T-helper 17 cell (primary cell): ENCODE measurements at regions not wholly inside any gene's neighbourhood (a gene's known extent, or its start where the extent isn't known, plus 50 kb on each side); places are given as distances from the start of the nearest gene placed in this dataset.
"Not testable (repeated sequence)": the region's sequence is repeated elsewhere in the genome, so short reads cannot be mapped to it uniquely, and the experiment has no call there.

ENCODE experiments used
- ATAC-seq: fragments of 150-1000 bp; cut with Tn5 transposase; 2 replicates; pipeline ENCODE4 v1.10.0; 2021; ENCODE audit warnings: mild to moderate bottlenecking, moderate library complexity
- DNase-seq, 3 donors: peaks; one replicate each; pipeline versions ENCODE4 v3.0.0 to v3.0.0-alpha.2; 2020 to 2021
- H3K9me3 ChIP-seq: one replicate; pipeline ENCODE4 v1.7.0; 2013; ENCODE audit warnings: low read length, mild to moderate bottlenecking; ENCODE audit not compliant: control insufficient read depth, poor library complexity, severe bottlenecking
- H3K27ac Mint-ChIP-seq: one replicate; pipeline ENCODE4 v1.8.0; 2022; ENCODE audit warnings: mild to moderate bottlenecking, moderate library complexity, mixed read lengths
- H3K27me3 Mint-ChIP-seq: one replicate; pipeline ENCODE4 v1.8.0; 2022; ENCODE audit warnings: mixed read lengths
- H3K36me3 Mint-ChIP-seq: one replicate; pipeline ENCODE4 v1.8.0; 2022; ENCODE audit warnings: low read depth, mixed read lengths
- H3K4me1 Mint-ChIP-seq: one replicate; pipeline ENCODE4 v1.8.0; 2022; ENCODE audit warnings: mild to moderate bottlenecking, mixed read lengths
- H3K4me3 Mint-ChIP-seq: one replicate; pipeline ENCODE4 v1.8.0; 2022; ENCODE audit warnings: mild to moderate bottlenecking, moderate library complexity, mixed read lengths

DNA sequence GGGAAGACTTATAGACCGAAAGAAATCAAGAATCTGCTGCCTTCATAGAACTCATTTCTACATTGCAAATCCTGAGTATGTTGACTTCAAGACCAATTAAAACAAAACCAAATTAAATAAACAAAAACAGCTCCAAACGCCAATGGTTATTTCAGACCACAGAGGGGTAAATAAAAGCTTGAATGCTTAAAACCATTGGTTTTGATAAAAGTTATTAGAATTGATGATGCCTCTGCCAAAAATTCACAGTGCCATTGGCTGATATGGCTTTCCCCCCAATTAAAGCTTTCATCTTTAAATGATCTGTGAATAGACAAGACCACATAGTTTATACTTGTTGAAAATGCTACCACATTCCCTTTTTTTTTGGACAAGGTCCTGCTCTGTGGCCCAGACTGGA lies 188.5 kb downstream of the NFKBIZ start:
- H3K4me1 Mint-ChIP-seq, result no peaks in the 10 kb centered on the region
- H3K27me3 Mint-ChIP-seq, result no peaks in the 10 kb centered on the region
- H3K4me3 Mint-ChIP-seq, result no peak overlapping the region
- H3K27ac Mint-ChIP-seq, result no peak overlapping the region
- H3K36me3 Mint-ChIP-seq, result no peaks in the 10 kb centered on the region
- ATAC-seq (no peak), DNase-seq (no peak)
- H3K9me3 ChIP-seq, result no peaks in the 10 kb centered on the region

DNA sequence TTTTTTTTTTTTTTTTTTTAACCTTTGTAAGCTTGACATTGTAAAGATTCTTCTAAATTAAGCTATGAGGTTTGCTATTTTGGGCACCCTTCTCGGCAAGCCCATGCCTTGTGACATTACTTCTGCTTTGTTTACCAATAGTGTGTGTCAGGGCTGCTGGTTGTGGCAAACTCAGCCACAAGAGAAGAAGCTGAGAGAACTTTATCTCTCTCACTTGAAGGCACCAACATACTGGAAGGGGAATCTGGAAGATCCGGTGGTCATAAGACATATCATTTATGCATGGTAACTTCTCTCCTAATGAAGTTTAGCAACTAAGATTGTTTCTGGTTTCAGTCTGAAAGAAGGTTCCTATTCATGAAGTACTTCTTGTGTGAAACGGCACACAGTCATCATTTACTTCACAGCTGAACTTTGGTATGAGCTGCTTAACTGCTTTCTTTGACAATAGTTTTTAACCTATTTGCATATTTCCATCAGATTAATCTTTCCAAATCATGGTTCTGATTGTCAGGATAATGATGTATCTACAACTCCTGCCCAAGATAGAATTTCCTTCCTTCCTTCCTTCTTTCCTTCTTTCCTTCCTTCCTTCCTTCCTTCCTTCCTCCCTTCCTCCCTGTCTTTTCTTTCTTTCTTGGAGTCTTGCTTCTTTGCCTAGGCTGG lies 189.3 kb downstream of the NFKBIZ start:
- Mint-ChIP-seq H3K36me3 (no peaks in the 10 kb centered on the region), H3K4me1 (no peaks in the 10 kb centered on the region), H3K27ac (no peak overlapping the region), H3K4me3 (no peak overlapping the region), H3K27me3 (no peaks in the 10 kb centered on the region)
- peak; percentile 65 for ATAC-seq
- DNase-seq, result no peak
- no peaks in the 10 kb centered on the region for H3K9me3 ChIP-seq

DNA sequence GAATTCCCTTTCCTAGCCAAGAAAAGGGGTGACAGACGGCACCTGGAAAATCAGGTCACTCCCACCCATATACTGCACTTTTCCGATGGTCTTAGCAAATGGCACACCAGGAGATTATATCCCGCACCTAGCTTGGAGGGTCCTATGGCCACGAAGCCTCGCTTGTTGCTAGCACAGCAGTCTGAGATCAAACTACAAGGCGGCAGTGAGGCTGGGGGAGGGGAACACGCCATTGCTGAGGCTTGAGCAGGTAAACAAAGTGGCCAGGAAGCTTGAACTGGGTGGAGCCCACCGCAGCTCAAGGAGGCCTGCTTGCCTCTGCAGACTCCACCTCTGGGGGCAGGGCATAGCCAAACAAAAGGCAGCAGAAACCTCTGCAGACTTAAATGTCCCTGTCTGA lies 190.8 kb downstream of the NFKBIZ start:
- not testable (repeated sequence) for H3K27ac Mint-ChIP-seq, DNase-seq, H3K9me3 ChIP-seq, H3K4me3 Mint-ChIP-seq, H3K4me1 Mint-ChIP-seq, H3K27me3 Mint-ChIP-seq, H3K36me3 Mint-ChIP-seq, ATAC-seq

DNA sequence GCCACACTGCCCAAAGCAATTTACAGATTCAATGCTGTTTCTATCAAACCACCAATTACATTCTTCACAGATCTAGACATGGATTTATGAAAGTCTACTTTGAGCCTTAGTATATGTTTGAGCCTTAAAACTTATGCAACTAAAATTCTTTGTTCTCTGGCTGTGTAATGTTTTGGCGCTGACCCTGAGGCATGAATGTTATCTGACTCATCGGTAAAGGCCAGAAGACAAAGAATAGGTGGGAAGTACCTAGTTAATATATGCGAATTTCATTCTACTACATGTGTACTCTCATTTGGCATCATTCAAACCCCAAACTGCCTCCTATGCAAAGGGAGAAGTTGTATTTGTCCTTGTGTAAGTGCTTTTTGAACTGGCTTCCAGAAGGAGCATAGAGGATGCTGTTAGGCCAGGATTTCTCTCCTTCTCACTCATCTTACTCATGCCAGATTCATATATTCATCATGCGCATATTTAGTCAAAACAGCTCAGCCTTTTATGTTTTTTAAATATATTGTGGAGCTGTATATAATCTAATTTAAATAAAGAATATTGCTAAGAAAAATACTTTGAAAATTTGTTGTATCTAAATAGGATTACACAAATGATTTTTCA lies 204.2 kb downstream of the NFKBIZ start:
- Mint-ChIP-seq H3K27ac (no peak overlapping the region), H3K27me3 (no peaks in the 10 kb centered on the region), H3K4me3 (no peak overlapping the region), H3K4me1 (peaks cover 12% of the 10 kb centered on the region), H3K36me3 (peaks cover 3% of the 10 kb centered on the region)
- no peak for ATAC-seq
- DNase-seq, result no peak
- H3K9me3 ChIP-seq, result peaks cover 3% of the 10 kb centered on the region

DNA sequence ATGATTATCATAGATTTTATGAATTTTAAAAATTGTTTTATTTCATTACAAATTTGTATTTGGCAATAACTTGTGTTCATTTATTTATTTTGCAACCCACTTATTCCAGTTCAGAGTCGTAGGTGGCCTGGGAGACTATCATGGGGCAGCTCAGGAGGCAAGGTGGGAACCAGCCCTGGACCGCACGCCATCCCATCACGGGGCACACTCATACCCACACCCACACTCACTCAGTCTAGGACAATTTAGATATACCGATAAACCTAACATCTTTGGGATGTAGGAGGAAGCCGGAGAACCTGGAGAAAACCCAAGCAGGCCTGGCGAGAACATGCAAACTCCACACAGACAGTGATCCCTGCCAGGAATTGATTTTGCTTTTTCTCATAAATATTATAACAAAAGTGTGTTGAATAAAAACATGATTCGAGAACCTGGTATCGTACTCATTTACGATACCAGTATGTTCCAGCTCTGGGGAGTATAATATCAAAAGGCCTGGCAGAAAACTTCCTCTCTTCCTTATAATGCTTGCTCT lies 205.3 kb downstream of the NFKBIZ start:
- H3K4me1 Mint-ChIP-seq, result peaks cover 18% of the 10 kb centered on the region
- no peaks in the 10 kb centered on the region for H3K9me3 ChIP-seq
- ATAC-seq (no peak), DNase-seq (no peak)
- no peaks in the 10 kb centered on the region for H3K27me3 Mint-ChIP-seq
- H3K4me3 Mint-ChIP-seq, result no peak overlapping the region
- H3K36me3 Mint-ChIP-seq, result peaks cover 3% of the 10 kb centered on the region
- H3K27ac Mint-ChIP-seq, result no peak overlapping the region

DNA sequence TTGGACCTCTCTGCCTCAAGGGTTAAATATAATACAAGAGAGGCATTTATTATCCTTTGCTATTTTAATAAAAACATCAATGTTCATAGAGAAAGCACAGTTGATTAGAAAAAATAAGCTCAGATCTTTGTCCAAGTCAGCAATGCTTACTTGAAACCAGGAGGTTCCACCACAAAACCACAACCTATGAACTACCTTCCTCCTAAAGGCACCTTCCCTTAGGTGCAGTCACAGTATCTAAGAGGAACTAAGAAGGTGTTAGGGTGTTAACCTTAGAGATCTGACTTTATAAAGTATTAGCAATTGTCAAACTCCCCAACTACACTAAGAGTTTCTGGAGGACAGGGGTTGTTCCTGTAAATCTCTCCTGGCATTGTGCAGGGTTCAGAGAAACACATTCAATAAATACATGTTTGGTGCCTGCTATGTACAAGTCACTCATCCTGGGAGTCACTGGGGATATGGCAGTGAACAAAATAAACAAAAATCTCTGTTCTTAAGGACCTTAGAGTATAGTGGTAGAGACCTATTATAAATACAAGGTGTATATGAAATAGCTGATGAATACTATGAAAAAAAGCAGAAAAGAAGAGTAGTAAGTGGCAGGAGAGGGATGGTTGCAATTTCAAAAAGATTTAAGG lies 208.6 kb downstream of the NFKBIZ start:
- Mint-ChIP-seq H3K36me3 (no peaks in the 10 kb centered on the region), H3K27ac (peak overlapping the region; percentile 5), H3K4me3 (peak overlapping the region; percentile 49), H3K27me3 (no peaks in the 10 kb centered on the region), H3K4me1 (peaks cover 18% of the 10 kb centered on the region)
- no peaks in the 10 kb centered on the region for H3K9me3 ChIP-seq
- DNase-seq (no peak), ATAC-seq (peak; percentile 98)

DNA sequence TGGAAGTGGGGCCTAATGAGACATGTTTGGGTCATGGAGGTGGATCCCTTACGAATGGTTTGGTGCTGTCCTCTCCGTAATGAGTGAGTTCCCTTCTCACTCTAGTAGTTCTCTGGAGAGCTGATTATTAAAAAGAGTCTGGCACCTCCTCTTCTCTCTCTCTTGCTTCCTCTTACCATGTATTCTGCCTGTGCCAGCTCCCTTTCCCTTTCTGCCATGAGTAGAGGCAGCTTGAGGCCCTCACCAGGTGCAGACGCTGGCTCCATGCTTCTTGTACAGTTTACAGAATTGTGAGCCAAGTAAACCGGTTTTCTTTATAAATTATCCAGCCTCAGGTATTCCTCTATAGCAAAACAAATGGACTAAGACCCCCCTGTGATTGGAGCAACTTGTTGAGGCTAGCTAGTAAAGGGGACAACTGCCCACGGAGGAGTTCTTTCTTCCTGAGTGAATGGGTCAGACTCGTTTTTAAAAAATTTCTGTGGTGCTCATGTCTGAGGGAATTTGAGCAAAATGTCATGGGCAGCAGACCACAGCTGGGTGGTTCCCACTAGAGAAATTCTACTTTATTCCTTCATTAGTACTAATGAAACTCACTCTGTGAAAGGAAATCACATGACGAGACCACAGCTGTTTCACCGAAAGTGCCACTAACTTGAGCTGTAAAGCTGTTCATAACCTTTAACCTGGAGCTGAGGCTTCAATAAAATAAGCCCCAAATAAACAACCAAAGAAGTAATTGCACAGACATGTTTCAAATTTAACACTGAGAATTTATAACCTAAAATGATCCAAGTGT lies 210.0 kb downstream of the NFKBIZ start:
- Mint-ChIP-seq H3K27ac (peak overlapping the region; percentile 72), H3K27me3 (no peaks in the 10 kb centered on the region), H3K4me3 (peak overlapping the region; percentile 55), H3K4me1 (peaks cover 18% of the 10 kb centered on the region), H3K36me3 (no peaks in the 10 kb centered on the region)
- DNase-seq, result no peak
- no peak for ATAC-seq
- H3K9me3 ChIP-seq, result no peaks in the 10 kb centered on the region

DNA sequence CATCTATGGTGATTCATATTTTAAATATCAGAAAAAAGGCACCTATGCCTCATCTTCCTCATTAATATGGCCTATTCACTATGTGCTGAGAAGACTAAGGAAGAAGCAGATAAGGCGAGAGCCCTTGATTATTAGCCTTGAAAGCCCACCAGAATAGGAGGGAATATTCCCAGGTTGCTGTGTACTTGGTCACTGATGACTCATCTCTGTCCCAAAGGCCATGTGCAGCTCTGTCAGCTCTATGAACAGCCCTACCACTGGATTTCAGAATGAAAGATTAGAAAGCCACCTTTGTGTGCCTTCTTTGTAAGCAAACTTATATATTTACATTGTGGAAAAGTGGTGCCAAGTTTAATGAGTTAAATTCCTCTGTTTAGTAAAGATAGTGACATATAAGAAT lies 211.5 kb downstream of the NFKBIZ start:
- no peaks in the 10 kb centered on the region for H3K9me3 ChIP-seq
- Mint-ChIP-seq H3K27me3 (no peaks in the 10 kb centered on the region), H3K27ac (no peak overlapping the region), H3K4me3 (no peak overlapping the region), H3K4me1 (peaks cover 18% of the 10 kb centered on the region), H3K36me3 (no peaks in the 10 kb centered on the region)
- ATAC-seq (no peak), DNase-seq (no peak)

DNA sequence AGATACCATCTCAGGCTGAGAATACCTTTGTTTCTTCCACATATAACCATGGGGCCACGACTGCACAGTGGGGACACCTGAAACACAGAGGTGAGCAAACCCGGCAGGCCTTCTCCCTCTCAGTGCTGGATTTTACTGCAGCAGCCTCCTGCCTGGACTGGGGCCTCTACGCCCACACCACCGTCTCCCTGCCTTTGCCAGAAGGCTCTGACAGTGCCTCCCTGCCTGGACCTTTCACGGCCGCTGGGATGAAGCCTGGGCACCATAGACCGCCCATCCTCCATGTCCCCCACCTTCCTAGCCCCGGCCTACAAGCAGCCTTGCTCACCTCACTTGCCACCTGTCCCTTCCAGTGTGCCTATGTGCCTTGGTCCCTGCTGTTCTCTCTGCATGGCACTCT lies 214.3 kb downstream of the NFKBIZ start:
- H3K36me3 Mint-ChIP-seq, result no peaks in the 10 kb centered on the region
- H3K27ac Mint-ChIP-seq, result peak overlapping the region; percentile 19

DNA sequence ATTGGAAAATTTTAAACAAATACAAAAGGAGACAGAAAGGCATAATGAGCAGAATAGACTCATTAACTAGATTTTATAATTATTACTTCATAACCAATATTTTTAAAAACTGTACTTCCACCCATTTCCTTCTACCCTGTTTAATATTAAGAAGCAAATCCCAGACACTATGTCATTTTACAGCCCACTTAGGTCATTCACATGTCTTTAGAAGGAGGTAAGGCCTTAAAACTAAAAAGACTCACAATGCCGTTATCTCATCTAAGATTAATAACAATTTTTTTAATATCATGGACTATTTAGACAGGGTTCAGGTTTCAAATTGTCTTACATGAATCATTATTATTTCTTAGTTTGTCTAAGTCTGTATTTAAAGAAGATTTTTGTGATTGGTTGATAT lies 217.2 kb downstream of the NFKBIZ start:
- Mint-ChIP-seq H3K36me3 (peaks cover 2% of the 10 kb centered on the region), H3K27ac (no peak overlapping the region), H3K4me3 (no peak overlapping the region), H3K27me3 (peaks cover 4% of the 10 kb centered on the region), H3K4me1 (no peaks in the 10 kb centered on the region)
- no peak for DNase-seq
- H3K9me3 ChIP-seq, result no peaks in the 10 kb centered on the region
- ATAC-seq, result no peak

More for the DNA sequence above, 214.3 kb downstream of the NFKBIZ start:
- ATAC-seq, result no peak
- Mint-ChIP-seq H3K4me1 (peaks cover 5% of the 10 kb centered on the region), H3K27me3 (peaks cover 2% of the 10 kb centered on the region), H3K4me3 (no peak overlapping the region)
- no peak for DNase-seq
- H3K9me3 ChIP-seq, result no peaks in the 10 kb centered on the region

DNA sequence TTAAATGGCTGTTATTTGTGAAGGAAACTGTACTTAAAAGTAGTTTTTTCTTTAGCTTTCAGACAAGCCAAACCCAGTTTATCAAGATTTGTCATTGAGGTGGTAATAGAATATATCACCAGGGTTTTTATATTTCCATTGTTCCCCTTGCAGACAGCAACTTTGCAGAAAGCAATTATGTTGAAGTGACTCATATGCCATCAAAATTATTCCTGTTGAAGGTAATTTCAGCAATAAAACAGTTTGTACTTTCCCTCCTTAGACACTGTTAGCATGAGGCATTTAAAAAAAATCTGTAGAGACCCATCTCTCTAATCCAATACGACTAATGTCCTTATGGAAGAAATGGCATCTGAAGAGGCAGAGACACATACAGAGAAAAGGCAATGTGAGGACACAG lies 219.0 kb downstream of the NFKBIZ start:
- Mint-ChIP-seq H3K27ac (no peak overlapping the region), H3K27me3 (peaks cover 4% of the 10 kb centered on the region), H3K4me1 (no peaks in the 10 kb centered on the region)

DNA sequence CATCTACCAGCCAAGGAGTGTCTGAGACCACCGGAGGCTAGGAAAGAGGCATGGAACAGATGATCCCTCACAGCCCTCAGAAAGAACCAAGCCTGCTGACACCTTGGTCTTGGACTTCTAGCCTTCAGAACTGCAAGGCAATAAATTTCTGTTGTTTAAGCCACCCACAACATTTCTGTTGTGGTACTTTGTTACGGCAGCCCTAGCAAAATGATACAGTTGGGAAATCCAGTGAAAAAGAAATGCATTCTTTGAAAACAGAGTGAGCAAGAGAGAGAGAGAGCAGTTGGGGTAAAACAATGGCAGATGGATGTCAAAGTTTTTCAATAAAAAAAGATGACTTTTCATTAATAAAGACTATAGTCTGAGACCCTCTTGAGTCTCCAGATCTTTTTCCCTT lies 219.4 kb downstream of the NFKBIZ start:
- no peak for ATAC-seq
- peaks cover 2% of the 10 kb centered on the region for H3K36me3 Mint-ChIP-seq
- no peak overlapping the region for H3K27ac Mint-ChIP-seq
- no peaks in the 10 kb centered on the region for H3K9me3 ChIP-seq
- H3K4me1 Mint-ChIP-seq, result no peaks in the 10 kb centered on the region
- H3K4me3 Mint-ChIP-seq, result no peak overlapping the region
- peaks cover 4% of the 10 kb centered on the region for H3K27me3 Mint-ChIP-seq
- no peak for DNase-seq

More for the DNA sequence above, 219.0 kb downstream of the NFKBIZ start:
- no peak overlapping the region for H3K4me3 Mint-ChIP-seq
- no peak for ATAC-seq
- no peaks in the 10 kb centered on the region for H3K9me3 ChIP-seq
- H3K36me3 Mint-ChIP-seq, result peaks cover 2% of the 10 kb centered on the region
- DNase-seq, result no peak

DNA sequence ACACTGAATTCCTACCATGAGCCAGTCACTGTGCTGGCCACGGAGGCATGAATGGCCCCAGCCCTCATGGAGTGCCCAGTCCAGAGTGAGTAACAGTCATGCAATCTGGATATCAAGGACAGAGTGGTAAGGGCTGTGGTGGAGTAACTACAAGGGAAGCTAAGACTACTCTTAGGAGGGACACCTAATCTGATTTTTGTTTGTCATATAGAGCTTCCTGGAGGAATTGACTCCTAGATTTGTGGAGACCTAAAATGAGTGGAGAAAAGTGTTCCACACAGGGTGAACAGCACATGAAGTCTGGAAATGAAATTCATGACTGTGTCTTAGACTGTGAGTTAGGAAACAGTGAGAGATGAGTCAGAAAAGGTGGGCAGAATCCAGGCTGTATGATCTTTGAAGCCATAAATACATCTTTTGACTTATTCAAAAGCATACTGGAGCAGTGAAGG lies 219.9 kb downstream of the NFKBIZ start:
- Mint-ChIP-seq H3K36me3 (peaks cover 2% of the 10 kb centered on the region), H3K4me1 (no peaks in the 10 kb centered on the region), H3K27me3 (peaks cover 4% of the 10 kb centered on the region), H3K27ac (no peak overlapping the region), H3K4me3 (no peak overlapping the region)
- no peaks in the 10 kb centered on the region for H3K9me3 ChIP-seq
- DNase-seq (no peak), ATAC-seq (no peak)
